ENCODE measurements at regions not wholly inside any gene's neighbourhood (a gene's known extent, or its start where the extent isn't known, plus 50 kb on each side); places are given as distances from the start of the nearest gene placed in this dataset.

DNA sequence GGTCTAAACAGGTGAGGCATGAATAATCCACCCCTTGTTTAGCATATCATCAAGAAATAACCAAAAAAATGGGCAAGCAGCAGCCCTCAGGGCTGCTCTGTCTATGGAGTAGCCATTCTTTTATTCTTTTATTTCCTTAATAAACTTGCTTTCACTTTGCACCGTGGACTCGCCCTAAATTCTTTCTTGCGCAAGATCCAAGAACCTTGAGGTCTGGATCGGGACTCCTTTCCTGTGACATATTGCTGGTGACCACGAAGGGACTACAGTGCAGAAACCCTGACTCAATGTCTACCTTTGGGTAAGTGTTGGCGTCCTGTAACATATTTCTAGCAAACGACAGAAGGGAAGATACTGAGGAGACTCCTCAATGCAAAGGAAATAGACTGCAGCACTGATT, 1099.2 kb downstream of the FAM181B start:
- no peak for TF ChIP-seq SUZ12 (IDR thresholded peaks at IDR 0.05; ENCODE audit: extremely low read depth, insufficient read depth, insufficient read length)
- no peak for TF ChIP-seq YY1 (IDR thresholded peaks at IDR 0.05; ENCODE audit: insufficient read depth, insufficient read length)
- no peak for TF ChIP-seq ZNF274 (IDR thresholded peaks at IDR 0.05; ENCODE audit: low read depth, low read length)
- no peaks in the 10 kb centered on the region for H3K4me1 ChIP-seq (ENCODE audit: insufficient read depth, insufficient read length)
- no peak overlapping the region for H3K4me3 ChIP-seq (ENCODE audit: insufficient read length, low read depth)
- DNase-seq (ENCODE audit: low read depth, low spot score), result no peak
- no peaks in the 10 kb centered on the region for H3K27me3 ChIP-seq (ENCODE audit: insufficient read depth, insufficient read length)
- no peak overlapping the region for H3K9ac ChIP-seq (ENCODE audit: insufficient read length, low read depth)
- H3K9me3 ChIP-seq (ENCODE audit: insufficient read depth, low read length), result no peaks in the 10 kb centered on the region
- H3K36me3 ChIP-seq (ENCODE audit: insufficient read depth, insufficient read length, low read length), result no peaks in the 10 kb centered on the region

DNA sequence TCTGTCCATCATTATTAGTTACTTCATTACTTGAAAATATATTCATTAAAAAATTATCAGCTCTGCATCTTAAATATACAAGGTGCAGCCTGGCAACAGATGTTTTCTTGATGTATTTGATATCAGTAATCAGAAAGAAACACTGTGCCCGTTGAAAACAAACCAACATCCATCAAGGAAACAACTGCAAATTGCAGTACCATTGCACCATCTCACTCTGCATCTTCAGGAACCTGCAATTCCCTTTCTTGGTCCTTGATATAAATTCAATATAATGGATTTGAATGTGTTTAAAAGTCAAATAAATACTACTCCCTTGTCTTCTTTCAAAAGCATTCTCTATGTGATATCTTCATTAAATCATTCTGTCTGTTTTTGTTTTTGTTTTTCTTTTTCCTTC, 1131.2 kb downstream of the FAM181B start:
- DNase-seq (ENCODE audit: low read depth, low spot score), result no peak
- Histone ChIP-seq H3K4me1 (ENCODE audit: insufficient read depth, insufficient read length) (no peaks in the 10 kb centered on the region), H3K4me3 (ENCODE audit: insufficient read length, low read depth) (no peak overlapping the region), H3K9ac (ENCODE audit: insufficient read length, low read depth) (no peak overlapping the region), H3K9me3 (ENCODE audit: insufficient read depth, low read length) (no peaks in the 10 kb centered on the region), H3K27me3 (ENCODE audit: insufficient read depth, insufficient read length) (no peaks in the 10 kb centered on the region), H3K36me3 (ENCODE audit: insufficient read depth, insufficient read length, low read length) (no peaks in the 10 kb centered on the region)
- TF ChIP-seq ZNF274 (IDR thresholded peaks at IDR 0.05; ENCODE audit: low read depth, low read length), result no peak
- no peak for TF ChIP-seq YY1 (IDR thresholded peaks at IDR 0.05; ENCODE audit: insufficient read depth, insufficient read length)
- no peak for TF ChIP-seq SUZ12 (IDR thresholded peaks at IDR 0.05; ENCODE audit: extremely low read depth, insufficient read depth, insufficient read length)

DNA sequence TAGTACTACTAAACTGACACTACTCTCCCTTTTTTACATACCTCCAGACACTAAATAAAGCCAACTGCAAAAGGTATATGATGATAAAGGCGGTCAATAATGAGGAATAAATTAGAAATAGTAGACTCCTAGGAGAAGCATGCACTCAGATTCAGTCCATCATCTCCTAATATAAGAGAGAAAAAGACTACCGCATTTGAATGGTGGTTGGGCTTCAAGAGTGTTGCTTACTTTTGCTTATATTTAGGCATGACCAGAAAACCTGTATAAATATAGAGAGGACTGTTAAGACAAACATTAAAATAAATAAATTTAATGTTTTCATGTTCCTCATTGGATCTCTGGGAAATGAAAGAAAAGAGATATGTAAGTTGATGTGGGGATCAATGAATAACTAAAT, 1137.0 kb downstream of the FAM181B start:
- TF ChIP-seq YY1 (IDR thresholded peaks at IDR 0.05; ENCODE audit: insufficient read depth, insufficient read length), result no peak
- TF ChIP-seq ZNF274 (IDR thresholded peaks at IDR 0.05; ENCODE audit: low read depth, low read length), result no peak
- TF ChIP-seq SUZ12 (IDR thresholded peaks at IDR 0.05; ENCODE audit: extremely low read depth, insufficient read depth, insufficient read length), result no peak
- Histone ChIP-seq H3K9ac (ENCODE audit: insufficient read length, low read depth) (no peak overlapping the region), H3K36me3 (ENCODE audit: insufficient read depth, insufficient read length, low read length) (no peaks in the 10 kb centered on the region), H3K4me3 (ENCODE audit: insufficient read length, low read depth) (no peak overlapping the region), H3K4me1 (ENCODE audit: insufficient read depth, insufficient read length) (no peaks in the 10 kb centered on the region), H3K27me3 (ENCODE audit: insufficient read depth, insufficient read length) (no peaks in the 10 kb centered on the region), H3K9me3 (ENCODE audit: insufficient read depth, low read length) (no peaks in the 10 kb centered on the region)
- DNase-seq (ENCODE audit: low read depth, low spot score), result no peak

DNA sequence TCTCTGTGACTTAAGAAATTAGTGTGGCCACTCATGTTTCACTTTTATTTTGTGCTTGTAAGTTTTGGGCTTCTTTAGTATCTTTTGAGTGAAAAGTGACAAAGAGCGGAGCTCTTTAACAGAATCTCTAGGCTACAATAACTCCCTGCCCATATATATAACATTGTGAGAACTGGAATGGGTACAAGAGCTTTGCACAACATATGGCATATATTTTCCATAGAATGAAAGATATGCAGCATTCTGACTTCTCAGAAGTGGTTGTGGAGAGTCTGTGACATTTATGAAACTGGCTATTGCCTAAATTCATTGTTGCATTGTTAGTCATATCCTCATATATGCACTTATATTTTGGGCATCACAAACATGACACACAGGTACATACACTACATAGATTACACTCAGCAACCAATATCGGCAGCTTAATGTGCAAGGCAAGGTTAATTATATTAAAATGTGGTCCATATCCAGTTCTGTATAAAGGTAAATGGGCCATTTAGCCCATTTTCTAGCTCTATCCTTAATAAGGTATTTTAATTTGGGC, 1148.2 kb downstream of the FAM181B start:
- Histone ChIP-seq H3K4me1 (ENCODE audit: insufficient read depth, insufficient read length) (no peaks in the 10 kb centered on the region), H3K9me3 (ENCODE audit: insufficient read depth, low read length) (no peaks in the 10 kb centered on the region)
- TF ChIP-seq SUZ12 (IDR thresholded peaks at IDR 0.05; ENCODE audit: extremely low read depth, insufficient read depth, insufficient read length) (no peak), YY1 (IDR thresholded peaks at IDR 0.05; ENCODE audit: insufficient read depth, insufficient read length) (no peak), ZNF274 (IDR thresholded peaks at IDR 0.05; ENCODE audit: low read depth, low read length) (no peak)

DNA sequence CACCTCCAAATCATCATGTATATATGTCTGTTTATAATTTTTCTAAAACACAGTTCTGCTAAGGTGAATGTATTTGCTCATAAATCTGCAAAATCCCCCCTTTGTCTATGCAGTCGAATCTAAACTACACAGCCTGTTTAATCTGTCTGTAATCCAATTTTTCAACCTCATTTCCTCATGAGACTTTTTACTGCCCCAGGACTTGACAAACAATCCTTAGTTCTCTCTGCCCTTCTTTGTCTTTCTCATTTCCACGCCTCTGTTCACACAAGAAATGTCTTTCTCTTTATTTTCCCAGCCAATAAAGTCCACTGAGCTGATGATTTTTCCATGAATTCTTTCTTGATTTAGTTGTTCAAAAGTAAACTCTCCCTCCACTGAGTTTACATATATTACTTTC, 1154.3 kb downstream of the FAM181B start:
- no peak overlapping the region for H3K9ac ChIP-seq (ENCODE audit: insufficient read length, low read depth)
- no peak overlapping the region for H3K4me3 ChIP-seq (ENCODE audit: insufficient read length, low read depth)
- no peaks in the 10 kb centered on the region for H3K9me3 ChIP-seq (ENCODE audit: insufficient read depth, low read length)
- H3K27me3 ChIP-seq (ENCODE audit: insufficient read depth, insufficient read length), result no peaks in the 10 kb centered on the region
- no peaks in the 10 kb centered on the region for H3K36me3 ChIP-seq (ENCODE audit: insufficient read depth, insufficient read length, low read length)
- H3K4me1 ChIP-seq (ENCODE audit: insufficient read depth, insufficient read length), result no peaks in the 10 kb centered on the region
- TF ChIP-seq SUZ12 (IDR thresholded peaks at IDR 0.05; ENCODE audit: extremely low read depth, insufficient read depth, insufficient read length), result no peak
- TF ChIP-seq ZNF274 (IDR thresholded peaks at IDR 0.05; ENCODE audit: low read depth, low read length), result no peak
- TF ChIP-seq YY1 (IDR thresholded peaks at IDR 0.05; ENCODE audit: insufficient read depth, insufficient read length), result no peak
- DNase-seq (ENCODE audit: low read depth, low spot score), result no peak

More for the DNA sequence above, 1148.2 kb downstream of the FAM181B start:
- H3K9ac ChIP-seq (ENCODE audit: insufficient read length, low read depth), result no peak overlapping the region
- H3K27me3 ChIP-seq (ENCODE audit: insufficient read depth, insufficient read length), result no peaks in the 10 kb centered on the region
- no peak for DNase-seq (ENCODE audit: low read depth, low spot score)
- H3K4me3 ChIP-seq (ENCODE audit: insufficient read length, low read depth), result no peak overlapping the region
- no peaks in the 10 kb centered on the region for H3K36me3 ChIP-seq (ENCODE audit: insufficient read depth, insufficient read length, low read length)

DNA sequence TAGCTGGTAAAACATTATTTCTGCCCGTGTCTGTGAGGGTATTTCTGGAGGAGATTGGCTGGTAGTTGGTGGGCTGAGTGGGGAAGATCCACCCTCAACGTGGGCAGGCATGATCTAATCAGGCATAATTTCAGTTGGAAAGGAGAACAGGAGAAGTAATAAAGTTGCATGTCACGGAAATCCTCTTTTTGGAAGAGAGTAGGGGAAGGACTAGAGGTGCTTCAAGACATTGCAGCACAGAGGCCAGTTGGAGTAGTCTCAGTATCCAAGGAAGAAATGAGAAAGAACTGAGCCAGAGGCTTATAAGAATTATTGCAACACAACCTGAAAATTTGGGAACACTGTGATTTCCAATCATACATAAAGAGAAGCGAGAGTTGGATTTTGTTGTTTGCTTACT, 1155.1 kb downstream of the FAM181B start:
- no peak overlapping the region for H3K9ac ChIP-seq (ENCODE audit: insufficient read length, low read depth)
- H3K4me1 ChIP-seq (ENCODE audit: insufficient read depth, insufficient read length), result no peaks in the 10 kb centered on the region
- no peaks in the 10 kb centered on the region for H3K27me3 ChIP-seq (ENCODE audit: insufficient read depth, insufficient read length)
- no peak for DNase-seq (ENCODE audit: low read depth, low spot score)
- H3K36me3 ChIP-seq (ENCODE audit: insufficient read depth, insufficient read length, low read length), result no peaks in the 10 kb centered on the region
- TF ChIP-seq ZNF274 (IDR thresholded peaks at IDR 0.05; ENCODE audit: low read depth, low read length) (no peak), SUZ12 (IDR thresholded peaks at IDR 0.05; ENCODE audit: extremely low read depth, insufficient read depth, insufficient read length) (no peak), YY1 (IDR thresholded peaks at IDR 0.05; ENCODE audit: insufficient read depth, insufficient read length) (no peak)
- H3K9me3 ChIP-seq (ENCODE audit: insufficient read depth, low read length), result no peaks in the 10 kb centered on the region
- no peak overlapping the region for H3K4me3 ChIP-seq (ENCODE audit: insufficient read length, low read depth)

DNA sequence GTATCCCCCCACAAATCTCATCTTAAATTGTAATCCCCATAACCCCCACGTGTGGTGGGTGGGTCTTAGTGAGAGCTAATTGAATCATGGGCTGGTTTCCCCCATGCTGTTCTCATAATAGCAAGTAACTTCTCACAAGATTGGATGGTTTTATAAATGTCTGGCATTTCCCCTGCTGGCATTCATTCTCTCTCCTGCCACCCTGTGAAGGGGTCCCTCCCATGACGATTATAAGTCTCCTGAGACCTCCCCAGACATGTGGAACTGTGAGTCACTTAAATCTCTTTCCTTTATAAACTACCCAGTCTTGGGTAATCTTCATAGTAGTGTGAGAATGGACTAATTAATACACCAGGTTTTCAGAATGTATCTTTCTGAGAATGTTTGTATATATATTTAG, 1159.4 kb downstream of the FAM181B start:
- no peak for DNase-seq (ENCODE audit: low read depth, low spot score)
- no peak for TF ChIP-seq ZNF274 (IDR thresholded peaks at IDR 0.05; ENCODE audit: low read depth, low read length)
- no peak for TF ChIP-seq SUZ12 (IDR thresholded peaks at IDR 0.05; ENCODE audit: extremely low read depth, insufficient read depth, insufficient read length)
- no peak for TF ChIP-seq YY1 (IDR thresholded peaks at IDR 0.05; ENCODE audit: insufficient read depth, insufficient read length)
- H3K36me3 ChIP-seq (ENCODE audit: insufficient read depth, insufficient read length, low read length), result no peaks in the 10 kb centered on the region

More for the DNA sequence above, 1159.4 kb downstream of the FAM181B start:
- Histone ChIP-seq H3K4me3 (ENCODE audit: insufficient read length, low read depth) (no peak overlapping the region), H3K27me3 (ENCODE audit: insufficient read depth, insufficient read length) (no peaks in the 10 kb centered on the region), H3K4me1 (ENCODE audit: insufficient read depth, insufficient read length) (no peaks in the 10 kb centered on the region), H3K9me3 (ENCODE audit: insufficient read depth, low read length) (no peaks in the 10 kb centered on the region), H3K9ac (ENCODE audit: insufficient read length, low read depth) (no peak overlapping the region)
